ENCODE measurements at regions not wholly inside any gene's neighbourhood (a gene's known extent, or its start where the extent isn't known, plus 50 kb on each side); places are given as distances from the start of the nearest gene placed in this dataset.

DNA sequence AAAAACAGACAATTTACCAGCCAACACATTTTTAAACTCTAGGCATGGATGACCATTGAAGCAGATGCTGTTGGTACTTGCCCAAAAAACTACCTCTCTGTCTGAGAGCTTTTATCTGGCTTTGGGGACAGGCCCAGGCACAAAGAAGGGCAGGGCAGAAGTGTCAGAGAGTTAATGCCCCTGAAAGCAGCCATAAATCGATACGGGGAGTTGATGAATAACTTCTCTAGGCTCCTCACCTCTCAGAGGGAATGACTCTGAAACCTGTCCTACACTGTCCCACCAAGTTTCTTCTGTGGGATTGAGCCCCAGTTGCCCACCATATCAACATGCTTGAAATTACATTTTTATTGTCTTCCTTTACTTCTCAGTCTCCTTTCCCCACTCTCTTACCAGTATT lies 113.0 kb upstream of the DAAM1 start:
- no peaks in the 10 kb centered on the region for H3K36me3 ChIP-seq (ENCODE audit: control insufficient read depth, insufficient read depth, low read length)
- DNase-seq (ENCODE audit: extremely low read depth, insufficient read length): no peak
- H3K27me3 ChIP-seq (replicated peaks; ENCODE audit: control insufficient read depth, insufficient read depth, low read length): no peaks in the 10 kb centered on the region
- TF ChIP-seq, protein P1, sequence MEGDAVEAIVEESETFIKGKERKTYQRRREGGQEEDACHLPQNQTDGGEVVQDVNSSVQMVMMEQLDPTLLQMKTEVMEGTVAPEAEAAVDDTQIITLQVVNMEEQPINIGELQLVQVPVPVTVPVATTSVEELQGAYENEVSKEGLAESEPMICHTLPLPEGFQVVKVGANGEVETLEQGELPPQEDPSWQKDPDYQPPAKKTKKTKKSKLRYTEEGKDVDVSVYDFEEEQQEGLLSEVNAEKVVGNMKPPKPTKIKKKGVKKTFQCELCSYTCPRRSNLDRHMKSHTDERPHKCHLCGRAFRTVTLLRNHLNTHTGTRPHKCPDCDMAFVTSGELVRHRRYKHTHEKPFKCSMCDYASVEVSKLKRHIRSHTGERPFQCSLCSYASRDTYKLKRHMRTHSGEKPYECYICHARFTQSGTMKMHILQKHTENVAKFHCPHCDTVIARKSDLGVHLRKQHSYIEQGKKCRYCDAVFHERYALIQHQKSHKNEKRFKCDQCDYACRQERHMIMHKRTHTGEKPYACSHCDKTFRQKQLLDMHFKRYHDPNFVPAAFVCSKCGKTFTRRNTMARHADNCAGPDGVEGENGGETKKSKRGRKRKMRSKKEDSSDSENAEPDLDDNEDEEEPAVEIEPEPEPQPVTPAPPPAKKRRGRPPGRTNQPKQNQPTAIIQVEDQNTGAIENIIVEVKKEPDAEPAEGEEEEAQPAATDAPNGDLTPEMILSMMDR (IDR thresholded peaks at IDR 0.05; ENCODE audit: insufficient read depth, low read length, poor library complexity, severe bottlenecking): no peak
- no peak overlapping the region for H3K4me3 ChIP-seq (replicated peaks; ENCODE audit: low read depth, low read length)

DNA sequence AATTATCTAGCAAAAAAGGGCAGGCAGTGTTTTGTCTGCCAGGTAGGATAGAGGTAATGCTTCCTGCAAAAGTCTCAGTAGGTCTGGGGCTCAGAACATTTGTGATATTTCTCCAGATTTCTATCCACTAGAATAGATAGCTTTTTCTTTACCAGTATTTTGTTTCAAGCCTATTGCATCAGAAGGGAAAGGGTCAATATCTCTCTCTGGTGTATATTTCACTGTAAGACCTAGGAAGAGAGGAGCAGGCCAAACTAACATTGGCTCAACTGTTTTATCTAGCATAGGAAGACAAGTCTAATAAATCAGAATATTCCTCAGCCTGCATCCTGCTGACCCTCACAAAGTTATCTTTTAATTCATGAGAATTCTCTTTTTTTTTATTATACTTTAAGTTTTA lies 106.7 kb upstream of the DAAM1 start:
- TF ChIP-seq, protein P1 (IDR thresholded peaks at IDR 0.05; ENCODE audit: insufficient read depth, low read length, poor library complexity, severe bottlenecking): no peak
- Histone ChIP-seq H3K27me3 (replicated peaks; ENCODE audit: control insufficient read depth, insufficient read depth, low read length) (no peaks in the 10 kb centered on the region), H3K36me3 (ENCODE audit: control insufficient read depth, insufficient read depth, low read length) (no peaks in the 10 kb centered on the region), H3K4me3 (replicated peaks; ENCODE audit: low read depth, low read length) (no peak overlapping the region)
- no peak for DNase-seq (ENCODE audit: extremely low read depth, insufficient read length)

DNA sequence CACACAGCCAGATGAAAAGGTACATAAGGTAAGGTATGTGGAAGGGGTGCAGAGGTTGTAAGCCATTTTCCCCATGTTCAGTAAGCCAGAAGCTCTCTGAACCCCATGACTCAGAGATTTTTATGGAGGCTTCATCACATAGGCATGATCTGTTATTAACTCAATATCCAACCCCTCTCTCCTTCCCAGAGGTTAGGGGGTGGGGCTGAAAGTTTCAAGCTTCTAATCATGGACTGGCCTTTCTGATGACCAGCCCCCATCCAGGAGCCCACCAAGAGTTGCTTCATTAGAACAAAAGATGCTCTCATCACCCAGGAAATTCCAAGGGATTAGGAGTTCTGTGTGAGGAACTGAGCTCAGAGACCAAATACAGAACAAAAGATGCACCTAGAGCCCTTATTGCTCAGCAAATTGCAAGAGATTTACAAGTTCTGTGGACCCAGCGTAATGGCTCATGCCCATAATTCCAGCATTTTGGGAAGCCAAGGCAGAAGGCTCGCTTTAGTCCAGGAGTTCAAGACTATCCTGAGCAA lies 103.2 kb upstream of the DAAM1 start:
- TF ChIP-seq, protein P1 (IDR thresholded peaks at IDR 0.05; ENCODE audit: insufficient read depth, low read length, poor library complexity, severe bottlenecking): no peak
- H3K4me3 ChIP-seq (replicated peaks; ENCODE audit: low read depth, low read length): no peak overlapping the region
- DNase-seq (ENCODE audit: extremely low read depth, insufficient read length): no peak

DNA sequence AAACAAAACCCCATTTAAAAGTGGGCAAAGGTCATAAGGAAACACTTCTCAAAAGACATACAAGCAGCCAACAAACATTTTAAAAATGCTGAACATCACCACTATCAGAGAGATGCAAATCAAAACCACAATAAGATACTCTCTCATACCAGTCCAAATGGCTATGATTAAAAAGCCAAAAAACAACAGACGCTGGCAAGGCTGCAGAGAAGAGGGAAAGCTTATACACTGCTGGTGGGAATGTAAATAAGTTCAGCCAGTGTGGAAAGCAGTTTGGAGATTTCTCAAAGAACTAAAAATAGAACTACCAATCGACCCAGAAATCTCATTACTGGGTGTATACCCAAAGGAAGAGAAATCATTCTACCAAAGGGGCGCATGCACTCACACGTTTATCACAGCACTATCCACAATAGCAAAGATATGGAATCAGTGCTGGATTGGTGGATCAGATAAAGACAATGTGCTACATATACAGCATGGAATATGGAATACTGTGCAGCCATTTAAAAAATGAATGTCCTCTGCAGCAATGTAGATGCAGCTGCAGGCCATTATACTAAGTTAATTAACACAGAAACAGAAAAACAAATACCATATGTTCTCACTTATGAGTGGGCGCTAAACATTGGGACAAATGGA lies 102.1 kb upstream of the DAAM1 start:
- Histone ChIP-seq H3K36me3 (ENCODE audit: control insufficient read depth, insufficient read depth, low read length) (no peaks in the 10 kb centered on the region), H3K4me3 (replicated peaks; ENCODE audit: low read depth, low read length) (no peak overlapping the region), H3K27me3 (replicated peaks; ENCODE audit: control insufficient read depth, insufficient read depth, low read length) (no peaks in the 10 kb centered on the region)
- TF ChIP-seq, protein P1 (IDR thresholded peaks at IDR 0.05; ENCODE audit: insufficient read depth, low read length, poor library complexity, severe bottlenecking): no peak
- DNase-seq (ENCODE audit: extremely low read depth, insufficient read length): no peak

More for the DNA sequence above, 103.2 kb upstream of the DAAM1 start:
- H3K27me3 ChIP-seq (replicated peaks; ENCODE audit: control insufficient read depth, insufficient read depth, low read length): no peaks in the 10 kb centered on the region
- no peaks in the 10 kb centered on the region for H3K36me3 ChIP-seq (ENCODE audit: control insufficient read depth, insufficient read depth, low read length)

DNA sequence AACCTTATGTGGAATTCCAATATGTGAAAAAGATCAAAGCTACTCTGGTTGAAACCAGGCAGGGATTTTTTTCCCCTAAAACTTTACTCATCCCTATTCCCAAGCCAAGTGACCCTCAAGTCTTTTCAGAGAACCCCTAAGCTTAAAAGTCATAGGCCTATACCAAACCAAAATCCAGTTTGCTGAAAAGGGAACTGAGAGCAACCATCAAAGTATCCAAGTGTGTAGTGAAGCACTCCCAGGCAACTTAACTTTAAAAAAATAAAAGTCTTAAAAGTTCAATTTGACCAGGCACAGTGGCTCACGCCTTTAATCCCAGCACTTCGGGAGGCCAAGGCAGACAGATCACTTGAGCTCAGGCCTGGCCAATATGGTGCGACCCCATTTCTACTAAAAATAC lies 101.2 kb upstream of the DAAM1 start:
- TF ChIP-seq, protein P1 (IDR thresholded peaks at IDR 0.05; ENCODE audit: insufficient read depth, low read length, poor library complexity, severe bottlenecking): no peak
- DNase-seq (ENCODE audit: extremely low read depth, insufficient read length): no peak
- H3K36me3 ChIP-seq (ENCODE audit: control insufficient read depth, insufficient read depth, low read length): no peaks in the 10 kb centered on the region
- H3K27me3 ChIP-seq (replicated peaks; ENCODE audit: control insufficient read depth, insufficient read depth, low read length): no peaks in the 10 kb centered on the region
- H3K4me3 ChIP-seq (replicated peaks; ENCODE audit: low read depth, low read length): no peak overlapping the region
